Gastrocnemius medialis (tissue), 4 donors: ENCODE measurements at regions not wholly inside any gene's neighbourhood (a gene's known extent, or its start where the extent isn't known, plus 50 kb on each side); places are given as distances from the start of the nearest gene placed in this dataset.

Experiments
- ATAC-seq, 2 donors: fragments of 150-250 bp; one replicate each; pipeline ENCODE4 v1.9.1; 2016
- DNase-seq, 2 donors: peaks; one replicate each; pipeline ENCODE4 v3.0.0-alpha.2; 2019
- H3K27ac ChIP-seq, 4 donors: fragments of 200-600 bp; sonication (generic); 1 replicate in 1 of 4; 2 replicates in 3 of 4; pipeline ENCODE4 v1.5.1; 2016 to 2018; ENCODE audit warnings: mild to moderate bottlenecking in 2 of 4, moderate library complexity in 1 of 4
- H3K27me3 ChIP-seq, 3 donors: fragments of 200-600 bp; sonication (generic) in 2 of 3; 1 replicate in 1 of 3; 2 replicates in 2 of 3; pipeline versions ENCODE4 v1.5.1 to v1.6.0; 2016 to 2019; ENCODE audit warnings: mild to moderate bottlenecking in 1 of 3, moderate library complexity in 1 of 3
- H3K36me3 ChIP-seq, 2 donors: fragments of 200-600 bp; sonication (generic) in 1 of 2; one replicate each; pipeline ENCODE4 v1.5.1; 2017 to 2018
- H3K4me1 ChIP-seq, 2 donors: fragments of 200-600 bp; sonication (generic) in 1 of 2; one replicate each; pipeline ENCODE4 v1.5.1; 2016 to 2017; ENCODE audit warnings: mild to moderate bottlenecking in 2 of 2
- H3K4me3 ChIP-seq, 4 donors: fragments of 200-600 bp; sonication (generic) in 3 of 4; 1 replicate in 1 of 4; 2 replicates in 3 of 4; pipeline ENCODE4 v1.5.1; 2016 to 2019; ENCODE audit warnings: mild to moderate bottlenecking in 2 of 4
- H3K9me3 ChIP-seq, 3 donors: fragments of 200-600 bp; sonication (generic) in 2 of 3; 1 replicate in 1 of 3; 2 replicates in 2 of 3; pipeline ENCODE4 v1.5.1; 2016 to 2019
- POLR2A ChIP-seq, 2 donors: fragments of 450-650 bp; IDR thresholded peaks; one replicate each; pipeline ENCODE4 v1.6.1; 2017; ENCODE audit warnings: antibody characterized with exemption in 2 of 2, mild to moderate bottlenecking in 2 of 2, moderate library complexity in 2 of 2
- in situ Hi-C, 4 donors: fragments of 200-750 bp; cut with MboI; loops; one replicate each; pipeline versions ENCODE4 v1.15.0 to v1.8.0; 2017; ENCODE audit warnings: low sequenced_read_pairs in 4 of 4
- intact Hi-C: fragments of 100-400 bp; cut with DNase I; formaldehyde crosslinking; loops from one replicate; pipeline ENCODE4 v1.15.1; 2023; ENCODE audit warnings: low total_unique reads
- TF ChIP-seq, protein P1 (sequence below), 5 experiments: fragments of 450-650 bp in 3 of 5; fragments of 200-600 bp in 2 of 5; sonication (generic) in 2 of 5; IDR thresholded peaks in 4 of 5; conservative IDR thresholded peaks in 1 of 5; 1 replicate in 4 of 5; 2 replicates in 1 of 5; pipeline ENCODE4 v1.5.1; 2016 to 2019; ENCODE audit warnings: antibody characterized with exemption in 5 of 5, mild to moderate bottlenecking in 3 of 5, moderate library complexity in 3 of 5

DNA sequence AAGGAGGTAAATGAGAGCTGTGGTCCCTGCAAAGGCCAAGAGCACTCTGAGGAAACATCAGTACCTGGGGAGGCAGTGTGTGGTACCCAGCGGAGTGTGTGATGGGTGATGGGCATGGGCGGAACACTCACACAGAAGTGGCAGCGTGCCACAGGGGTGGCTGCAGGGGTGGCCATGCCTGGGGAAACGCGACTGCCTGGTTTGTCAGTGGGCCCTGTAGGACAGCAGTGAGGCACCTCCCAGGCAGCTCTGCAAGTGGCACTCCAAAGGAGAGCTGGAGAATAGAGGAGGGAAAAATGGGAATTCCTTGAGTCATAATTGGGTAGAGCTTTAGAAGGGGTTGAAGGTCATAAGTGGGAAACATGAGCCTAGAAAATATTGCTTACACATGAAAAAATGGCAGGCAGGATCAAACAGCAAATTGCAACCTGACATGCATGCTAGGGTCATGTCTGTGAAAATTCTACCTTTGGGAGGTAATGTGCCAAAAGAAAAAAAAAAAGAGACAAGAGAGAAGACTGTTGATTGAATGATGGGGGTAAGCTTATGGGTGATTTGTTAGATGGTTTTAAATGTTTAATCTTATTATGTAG, 138.4 kb downstream of the RPLP1 start:
- Histone ChIP-seq H3K36me3 (no peaks in the 10 kb centered on the region), H3K4me3 (no peak overlapping the region), H3K4me1 (peaks cover 20 to 42% of the 10 kb centered on the region in 2 donors), H3K9me3 (no peaks in the 10 kb centered on the region), H3K27me3 (no peaks in the 10 kb centered on the region), H3K27ac (no peak overlapping the region)
- ATAC-seq (no peak), DNase-seq (no peak)
- intact Hi-C loops = loop anchor here (10.0 kb wide), 1 partner anchor 116 kb away; no protein-coding TSS in a partner anchor
- no peak for TF ChIP-seq POLR2A (IDR thresholded peaks at IDR 0.05)
- TF ChIP-seq, protein P1, sequence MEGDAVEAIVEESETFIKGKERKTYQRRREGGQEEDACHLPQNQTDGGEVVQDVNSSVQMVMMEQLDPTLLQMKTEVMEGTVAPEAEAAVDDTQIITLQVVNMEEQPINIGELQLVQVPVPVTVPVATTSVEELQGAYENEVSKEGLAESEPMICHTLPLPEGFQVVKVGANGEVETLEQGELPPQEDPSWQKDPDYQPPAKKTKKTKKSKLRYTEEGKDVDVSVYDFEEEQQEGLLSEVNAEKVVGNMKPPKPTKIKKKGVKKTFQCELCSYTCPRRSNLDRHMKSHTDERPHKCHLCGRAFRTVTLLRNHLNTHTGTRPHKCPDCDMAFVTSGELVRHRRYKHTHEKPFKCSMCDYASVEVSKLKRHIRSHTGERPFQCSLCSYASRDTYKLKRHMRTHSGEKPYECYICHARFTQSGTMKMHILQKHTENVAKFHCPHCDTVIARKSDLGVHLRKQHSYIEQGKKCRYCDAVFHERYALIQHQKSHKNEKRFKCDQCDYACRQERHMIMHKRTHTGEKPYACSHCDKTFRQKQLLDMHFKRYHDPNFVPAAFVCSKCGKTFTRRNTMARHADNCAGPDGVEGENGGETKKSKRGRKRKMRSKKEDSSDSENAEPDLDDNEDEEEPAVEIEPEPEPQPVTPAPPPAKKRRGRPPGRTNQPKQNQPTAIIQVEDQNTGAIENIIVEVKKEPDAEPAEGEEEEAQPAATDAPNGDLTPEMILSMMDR (IDR thresholded peaks at IDR 0.05 in 4 of 5, conservative IDR thresholded peaks at IDR 0.05 in 1 of 5) = no peak
- in situ Hi-C loops = no loop called here

DNA sequence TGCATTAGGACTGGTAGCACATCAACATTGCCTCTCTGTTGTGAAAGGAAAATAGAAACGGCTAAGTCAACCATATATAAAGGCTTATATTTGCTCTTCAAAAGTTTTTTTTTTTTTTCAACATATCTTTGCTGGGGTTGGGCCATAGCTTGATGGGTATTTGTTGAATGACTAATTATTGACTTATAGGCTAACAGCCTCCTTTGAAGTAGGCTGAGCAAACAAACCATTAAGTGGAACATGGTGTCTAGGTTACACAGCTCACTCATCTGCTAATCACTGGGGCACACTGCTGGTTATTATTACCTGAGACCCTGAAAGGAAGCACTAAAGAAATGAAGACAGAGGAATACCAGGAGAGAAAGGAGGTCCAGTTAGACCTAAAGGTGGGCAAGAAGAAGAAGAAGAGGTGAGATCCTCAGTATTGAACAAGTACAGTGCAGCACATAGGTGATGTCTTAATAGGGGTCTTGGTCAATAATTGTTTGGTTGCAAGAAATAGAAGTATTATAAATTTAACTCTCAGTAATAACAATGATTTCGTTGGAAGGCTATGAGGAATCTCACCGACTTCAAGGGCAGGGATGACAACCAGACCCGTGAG, 139.4 kb downstream of the RPLP1 start:
- Histone ChIP-seq H3K27me3 (no peaks in the 10 kb centered on the region), H3K4me3 (no peak overlapping the region), H3K27ac (no peak overlapping the region), H3K9me3 (no peaks in the 10 kb centered on the region), H3K36me3 (no peaks in the 10 kb centered on the region), H3K4me1 (peaks cover 22 to 47% of the 10 kb centered on the region in 2 donors)
- in situ Hi-C loops (no loop called here), intact Hi-C loops (loop anchor here (10.0 kb wide), 1 partner anchor 117 kb away; no protein-coding TSS in a partner anchor)
- DNase-seq (no peak), ATAC-seq (no peak)
- TF ChIP-seq POLR2A (IDR thresholded peaks at IDR 0.05) = no peak
- TF ChIP-seq, protein P1 (IDR thresholded peaks at IDR 0.05 in 4 of 5, conservative IDR thresholded peaks at IDR 0.05 in 1 of 5) = no peak

DNA sequence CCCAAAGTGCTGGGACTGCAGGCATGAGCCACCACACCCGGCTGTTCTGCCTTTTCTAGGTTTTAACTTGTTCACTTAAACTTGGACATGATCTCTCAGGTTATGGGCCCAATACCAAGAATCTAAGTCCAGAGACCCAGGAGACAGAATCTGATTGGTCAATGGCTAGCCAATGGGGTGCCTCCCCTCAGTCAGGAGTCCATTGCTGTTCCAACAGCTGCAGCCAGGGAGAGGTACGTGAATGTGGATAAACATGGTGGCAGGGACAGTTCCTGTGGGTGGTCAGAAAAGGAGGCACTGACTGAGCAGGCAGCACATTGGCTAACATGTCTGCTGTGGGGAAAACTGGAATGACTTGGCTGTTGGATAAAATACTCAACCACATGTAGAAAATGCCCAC, 140.3 kb downstream of the RPLP1 start:
- no peak for TF ChIP-seq POLR2A (IDR thresholded peaks at IDR 0.05)
- TF ChIP-seq, protein P1 (IDR thresholded peaks at IDR 0.05 in 4 of 5, conservative IDR thresholded peaks at IDR 0.05 in 1 of 5) = no peak
- H3K4me3 ChIP-seq = no peak overlapping the region
- no peak overlapping the region for H3K27ac ChIP-seq
- H3K27me3 ChIP-seq = no peaks in the 10 kb centered on the region
- in situ Hi-C loops (no loop called here), intact Hi-C loops (loop anchor here (10.0 kb wide), 1 partner anchor 118 kb away; no protein-coding TSS in a partner anchor)
- ATAC-seq = no peak
- DNase-seq = no peak
- no peaks in the 10 kb centered on the region for H3K9me3 ChIP-seq
- H3K4me1 ChIP-seq = peaks cover 22 to 39% of the 10 kb centered on the region in 2 donors
- H3K36me3 ChIP-seq = no peaks in the 10 kb centered on the region

DNA sequence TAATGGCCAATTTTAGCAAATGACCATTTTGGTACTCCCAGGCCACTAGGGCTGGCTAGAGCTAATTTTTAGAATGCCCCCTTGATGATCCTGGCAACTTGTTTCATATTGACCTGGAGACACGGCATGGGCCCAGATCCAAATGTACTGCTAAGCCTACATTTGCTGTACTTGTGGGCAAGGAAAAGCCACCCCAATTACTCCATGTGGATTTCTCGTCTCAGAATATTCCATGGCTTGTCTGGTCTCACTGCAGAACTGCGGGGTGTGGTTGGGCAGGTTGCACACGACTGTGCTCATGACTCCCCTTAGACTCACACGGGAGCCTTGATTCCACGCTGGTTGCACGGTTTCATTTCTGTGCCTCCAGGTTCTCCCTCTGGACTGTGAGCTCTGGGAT, 140.9 kb downstream of the RPLP1 start:
- Histone ChIP-seq H3K9me3 (no peaks in the 10 kb centered on the region), H3K4me1 (peaks cover 22 to 36% of the 10 kb centered on the region in 2 donors), H3K36me3 (no peaks in the 10 kb centered on the region), H3K27me3 (no peaks in the 10 kb centered on the region), H3K27ac (no peak overlapping the region), H3K4me3 (no peak overlapping the region)
- no peak for TF ChIP-seq POLR2A (IDR thresholded peaks at IDR 0.05)
- TF ChIP-seq, protein P1 (IDR thresholded peaks at IDR 0.05 in 4 of 5, conservative IDR thresholded peaks at IDR 0.05 in 1 of 5) = no peak
- in situ Hi-C loops = no loop called here
- no peak for ATAC-seq
- intact Hi-C loops = loop anchor here (10.0 kb wide), 1 partner anchor 119 kb away; no protein-coding TSS in a partner anchor
- no peak for DNase-seq
